Nephron progenitor cell (in vitro differentiated cells): ENCODE measurements at regions not wholly inside any gene's neighbourhood (a gene's known extent, or its start where the extent isn't known, plus 50 kb on each side); places are given as distances from the start of the nearest gene placed in this dataset.

Experiments used
- DNase-seq: peaks from one replicate; pipeline ENCODE4 v3.0.0; 2021
- H3K27ac Mint-ChIP-seq: 2 replicates; pipeline ENCODE4 v1.8.0; 2021; ENCODE audit warnings: mild to moderate bottlenecking, moderate library complexity, mixed read lengths
- H3K27me3 Mint-ChIP-seq: 2 replicates; pipeline ENCODE4 v1.8.0; 2021; ENCODE audit warnings: mild to moderate bottlenecking, low read depth, mixed read lengths; ENCODE audit not compliant: poor library complexity
- H3K36me3 Mint-ChIP-seq: 2 replicates; pipeline ENCODE4 v1.8.0; 2021; ENCODE audit warnings: low read depth, mixed read lengths
- H3K4me1 Mint-ChIP-seq: 2 replicates; pipeline ENCODE4 v1.8.0; 2021; ENCODE audit warnings: mixed read lengths
- H3K4me3 Mint-ChIP-seq: 2 replicates; pipeline ENCODE4 v1.8.0; 2021; ENCODE audit warnings: mild to moderate bottlenecking, moderate library complexity, mixed read lengths
- H3K9me3 Mint-ChIP-seq: 2 replicates; pipeline ENCODE4 v1.8.0; 2021; ENCODE audit warnings: mild to moderate bottlenecking, moderate library complexity, mixed read lengths
- TF ChIP-seq, protein P1 (sequence below): fragments of 200-600 bp; sonication (generic); IDR thresholded peaks from 2 replicates; pipeline ENCODE4 v1.5.0; 2021; ENCODE audit warnings: antibody characterized with exemption

DNA sequence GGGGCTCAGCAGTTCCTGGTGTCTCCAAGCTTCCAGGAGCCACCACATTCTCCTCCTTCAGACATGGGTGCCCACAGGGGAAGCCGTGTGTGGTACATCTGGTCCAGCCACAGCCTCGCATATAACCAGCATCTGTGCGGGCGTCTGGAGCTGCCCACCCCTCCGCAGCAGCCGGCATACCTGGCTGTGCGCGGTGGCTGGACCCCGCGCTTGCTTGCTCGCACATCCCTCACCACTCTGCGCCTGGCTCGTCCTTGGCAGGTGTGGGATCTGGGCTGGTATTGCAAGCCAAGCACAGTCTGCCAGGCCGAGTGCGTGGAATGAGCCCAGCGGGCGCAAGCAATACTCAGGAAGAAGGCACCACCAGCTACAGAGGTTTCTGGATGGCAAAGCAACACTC is 117.7 kb upstream of the MBL2 start:
- Mint-ChIP-seq H3K4me3 (no peak overlapping the region), H3K4me1 (no peaks in the 10 kb centered on the region), H3K27me3 (peaks cover 6% of the 10 kb centered on the region), H3K27ac (no peak overlapping the region), H3K36me3 (no peaks in the 10 kb centered on the region), H3K9me3 (no peaks in the 10 kb centered on the region)
- DNase-seq, result no peak
- TF ChIP-seq, protein P1, sequence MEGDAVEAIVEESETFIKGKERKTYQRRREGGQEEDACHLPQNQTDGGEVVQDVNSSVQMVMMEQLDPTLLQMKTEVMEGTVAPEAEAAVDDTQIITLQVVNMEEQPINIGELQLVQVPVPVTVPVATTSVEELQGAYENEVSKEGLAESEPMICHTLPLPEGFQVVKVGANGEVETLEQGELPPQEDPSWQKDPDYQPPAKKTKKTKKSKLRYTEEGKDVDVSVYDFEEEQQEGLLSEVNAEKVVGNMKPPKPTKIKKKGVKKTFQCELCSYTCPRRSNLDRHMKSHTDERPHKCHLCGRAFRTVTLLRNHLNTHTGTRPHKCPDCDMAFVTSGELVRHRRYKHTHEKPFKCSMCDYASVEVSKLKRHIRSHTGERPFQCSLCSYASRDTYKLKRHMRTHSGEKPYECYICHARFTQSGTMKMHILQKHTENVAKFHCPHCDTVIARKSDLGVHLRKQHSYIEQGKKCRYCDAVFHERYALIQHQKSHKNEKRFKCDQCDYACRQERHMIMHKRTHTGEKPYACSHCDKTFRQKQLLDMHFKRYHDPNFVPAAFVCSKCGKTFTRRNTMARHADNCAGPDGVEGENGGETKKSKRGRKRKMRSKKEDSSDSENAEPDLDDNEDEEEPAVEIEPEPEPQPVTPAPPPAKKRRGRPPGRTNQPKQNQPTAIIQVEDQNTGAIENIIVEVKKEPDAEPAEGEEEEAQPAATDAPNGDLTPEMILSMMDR, result no peak

DNA sequence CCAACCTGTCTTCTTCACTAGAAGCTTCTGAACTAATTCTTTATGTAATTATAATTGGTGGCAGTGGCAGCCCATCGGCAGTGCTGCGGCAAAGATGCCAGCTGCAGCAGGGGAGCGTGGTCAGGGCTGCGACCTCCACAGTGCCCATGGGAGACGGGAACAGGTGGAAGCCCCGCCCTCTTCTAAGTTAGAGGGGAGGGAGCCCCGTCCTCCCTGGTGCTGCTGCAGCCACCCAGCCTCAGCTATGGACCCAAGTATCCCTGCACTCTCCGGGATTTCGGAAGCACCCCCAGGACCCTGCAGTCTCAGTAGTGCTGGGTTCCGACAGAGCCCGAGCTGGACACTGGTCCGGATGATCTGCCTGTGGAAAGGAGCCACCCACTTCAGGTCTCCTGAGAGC is 117.0 kb upstream of the MBL2 start:
- Mint-ChIP-seq H3K36me3 (no peaks in the 10 kb centered on the region), H3K4me1 (peaks cover under 1% of the 10 kb centered on the region), H3K9me3 (no peaks in the 10 kb centered on the region), H3K27ac (no peak overlapping the region), H3K4me3 (no peak overlapping the region), H3K27me3 (peaks cover 7% of the 10 kb centered on the region)
- no peak for DNase-seq
- TF ChIP-seq, protein P1, result no peak

DNA sequence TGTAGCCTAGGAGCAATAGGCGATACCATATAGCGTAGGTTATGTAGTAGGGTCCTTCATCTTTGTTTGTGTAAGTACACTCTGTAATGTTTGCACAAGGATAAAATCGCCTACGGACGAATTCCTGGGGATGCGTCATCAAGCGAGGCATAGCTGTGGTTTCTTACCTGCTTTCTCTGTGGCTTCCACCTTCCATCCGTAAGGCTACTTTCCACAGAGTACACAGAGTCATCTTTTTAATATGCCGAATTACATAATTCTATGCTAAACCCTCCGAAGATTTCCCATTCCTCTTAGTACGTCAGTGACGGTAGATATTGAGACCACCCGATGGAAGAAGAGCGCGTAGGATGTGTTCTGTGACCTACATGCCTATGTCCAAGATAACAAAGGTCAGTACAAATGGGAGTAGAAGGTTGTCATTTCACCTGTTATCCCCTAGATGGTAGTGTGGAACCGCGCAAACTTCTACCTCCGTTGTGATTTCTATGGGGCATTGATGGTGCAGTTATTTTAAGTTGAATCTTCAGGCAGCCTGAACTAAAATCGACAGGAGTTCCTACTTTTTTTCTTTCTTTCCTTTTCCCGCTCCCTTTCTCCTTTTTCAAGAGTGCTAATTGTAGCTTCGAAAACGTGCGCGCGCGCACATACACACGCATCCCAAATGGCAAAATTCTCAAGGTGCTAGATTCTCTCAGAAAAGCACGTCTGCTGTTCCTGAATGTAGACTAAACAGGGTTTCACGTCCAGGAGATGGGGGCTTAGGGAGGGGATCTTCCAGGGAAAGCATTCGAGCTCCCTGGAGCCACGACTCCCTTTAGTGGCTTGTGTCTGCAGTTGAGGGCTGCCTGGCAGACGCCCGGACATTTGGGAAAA is 111.7 kb upstream of the MBL2 start:
- no peak overlapping the region for H3K27ac Mint-ChIP-seq
- H3K4me3 Mint-ChIP-seq, result peak overlapping the region; percentile 72
- H3K9me3 Mint-ChIP-seq, result no peaks in the 10 kb centered on the region
- H3K27me3 Mint-ChIP-seq, result peaks cover 9% of the 10 kb centered on the region
- peaks cover 8% of the 10 kb centered on the region for H3K4me1 Mint-ChIP-seq
- TF ChIP-seq, protein P1, result peak; percentile 91
- peak; percentile 56 for DNase-seq
- H3K36me3 Mint-ChIP-seq, result no peaks in the 10 kb centered on the region

DNA sequence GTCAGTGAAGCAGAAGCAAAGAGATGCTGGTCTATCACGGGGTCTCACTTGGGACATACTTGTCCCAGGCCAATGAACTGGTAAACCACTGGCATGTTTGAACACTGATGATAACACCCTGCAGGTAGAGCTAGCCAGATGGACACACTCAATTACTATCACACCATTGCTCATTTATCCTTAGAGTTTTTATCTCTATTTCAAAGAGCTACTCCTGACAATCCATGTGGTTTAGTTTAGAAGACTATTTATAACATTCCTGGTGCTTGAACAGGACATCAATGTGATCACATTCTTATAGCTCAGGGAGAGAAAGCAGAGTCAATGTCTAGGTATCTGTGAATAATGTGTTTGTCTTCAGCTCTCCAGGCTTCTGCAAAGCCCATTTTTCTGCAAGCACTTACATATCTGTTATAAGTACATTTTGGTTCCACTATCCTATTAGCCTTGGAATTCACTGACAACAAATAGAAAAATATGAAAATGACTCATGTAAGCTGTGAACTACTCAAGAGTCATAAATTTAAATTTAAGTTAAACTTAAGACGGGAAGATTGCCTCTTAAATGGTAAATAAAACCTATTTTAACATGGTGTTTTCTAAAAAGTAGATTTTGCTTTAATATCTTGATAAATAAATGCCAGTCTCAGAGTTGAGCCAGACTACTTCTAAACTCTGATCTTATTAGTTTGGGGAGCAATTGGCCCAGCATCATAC is 106.7 kb upstream of the MBL2 start:
- H3K36me3 Mint-ChIP-seq, result no peaks in the 10 kb centered on the region
- H3K9me3 Mint-ChIP-seq, result no peaks in the 10 kb centered on the region
- H3K4me1 Mint-ChIP-seq, result peaks cover 4% of the 10 kb centered on the region
- H3K27me3 Mint-ChIP-seq, result no peaks in the 10 kb centered on the region
- TF ChIP-seq, protein P1, result no peak
- no peak overlapping the region for H3K27ac Mint-ChIP-seq
- DNase-seq, result no peak
- no peak overlapping the region for H3K4me3 Mint-ChIP-seq

DNA sequence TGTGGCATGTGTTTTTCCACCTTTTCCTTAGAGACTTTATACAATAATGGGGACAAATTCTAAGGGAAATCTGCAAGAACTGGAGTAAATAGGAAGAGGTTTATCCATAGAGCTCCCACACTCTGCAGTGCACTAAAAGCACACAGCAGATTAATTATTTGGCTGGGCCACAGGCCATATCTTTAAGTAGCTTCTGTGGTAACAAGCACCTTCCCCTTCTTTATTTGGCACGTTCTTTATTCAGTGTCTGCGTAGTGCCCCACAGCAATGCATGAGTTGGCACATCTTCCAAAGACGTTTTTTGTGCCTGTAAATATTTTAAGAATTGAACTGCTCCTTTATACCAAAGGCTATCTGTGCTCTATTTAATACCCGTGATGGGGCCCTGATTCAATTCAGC is 104.9 kb upstream of the MBL2 start:
- DNase-seq, result no peak
- H3K9me3 Mint-ChIP-seq, result no peaks in the 10 kb centered on the region
- no peaks in the 10 kb centered on the region for H3K36me3 Mint-ChIP-seq
- no peaks in the 10 kb centered on the region for H3K27me3 Mint-ChIP-seq
- TF ChIP-seq, protein P1, result no peak
- H3K4me3 Mint-ChIP-seq, result no peak overlapping the region
- no peaks in the 10 kb centered on the region for H3K4me1 Mint-ChIP-seq
- no peak overlapping the region for H3K27ac Mint-ChIP-seq
